HG03066 (cell line): ENCODE measurements at regions not wholly inside any gene's neighbourhood (a gene's known extent, or its start where the extent isn't known, plus 50 kb on each side); places are given as distances from the start of the nearest gene placed in this dataset.

Source experiments
- ATAC-seq: cut with Tn5 transposase; IDR thresholded peaks from one replicate; pipeline ENCODE4 v1.9.1; 2021; ENCODE audit warnings: low read depth; ENCODE audit not compliant: unreplicated experiment

- no peak for ATAC-seq
Measured at GRCh38 chr15:96390986-96391385, 60.5 kb downstream of the NR2F2 start.

- no peak for ATAC-seq
Measured at GRCh38 chr15:96392380-96393208, 62.1 kb downstream of the NR2F2 start.

- no peak for ATAC-seq
Measured at GRCh38 chr15:96393209-96393513, 62.7 kb downstream of the NR2F2 start.

GRCh38 chr15:96395687-96396086 is 65.2 kb downstream of the NR2F2 start:
- ATAC-seq, result no peak

GRCh38 chr15:96398776-96399175 is 68.3 kb downstream of the NR2F2 start:
- ATAC-seq, result no peak

GRCh38 chr15:96402403-96402802 is 71.9 kb downstream of the NR2F2 start:
- ATAC-seq, result no peak

- no peak for ATAC-seq
Measured at GRCh38 chr15:96403071-96403470, 72.6 kb downstream of the NR2F2 start.

- no peak for ATAC-seq
Measured at GRCh38 chr15:96403932-96404331, 73.4 kb downstream of the NR2F2 start.

GRCh38 chr15:96404560-96404959 is 74.1 kb downstream of the NR2F2 start:
- ATAC-seq, result no peak

GRCh38 chr15:96406291-96406690 is 75.8 kb downstream of the NR2F2 start:
- ATAC-seq, result no peak

- no peak for ATAC-seq
Measured at GRCh38 chr15:96406701-96407100, 76.2 kb downstream of the NR2F2 start.

GRCh38 chr15:96407482-96407881 is 77.0 kb downstream of the NR2F2 start:
- no peak for ATAC-seq

- ATAC-seq, result no peak
Measured at GRCh38 chr15:96408591-96409183, 78.2 kb downstream of the NR2F2 start.

GRCh38 chr15:96409215-96410138 is 79.0 kb downstream of the NR2F2 start:
- ATAC-seq, result no peak

GRCh38 chr15:96410175-96411055 is 79.9 kb downstream of the NR2F2 start:
- ATAC-seq, result no peak

- ATAC-seq, result no peak
Measured at GRCh38 chr15:96411056-96412031, 80.8 kb downstream of the NR2F2 start.

GRCh38 chr15:96412045-96412905 is 81.8 kb downstream of the NR2F2 start:
- no peak for ATAC-seq

- no peak for ATAC-seq
Measured at GRCh38 chr15:96412906-96413231, 82.4 kb downstream of the NR2F2 start.
